Suppressor macrophage treated with lipopolysaccharide for 1 hour (primary cell): ENCODE measurements at regions not wholly inside any gene's neighbourhood (a gene's known extent, or its start where the extent isn't known, plus 50 kb on each side); places are given as distances from the start of the nearest gene placed in this dataset.
"Not testable (repeated sequence)": the region's sequence is repeated elsewhere in the genome, so short reads cannot be mapped to it uniquely, and the experiment has no call there.

Experiments used
- DNase-seq, 3 donors: peaks; one replicate each; pipeline ENCODE4 v3.0.0-alpha.2; 2020 to 2022

GRCh38 chr12:20000229-20000849, 368.0 kb upstream of the PDE3A start:
- DNase-seq: no peak

GRCh38 chr12:20003252-20003651, 365.1 kb upstream of the PDE3A start:
- DNase-seq: no peak

GRCh38 chr12:20004952-20005351, 363.4 kb upstream of the PDE3A start:
- DNase-seq: no peak

- no peak for DNase-seq
These were observed 361.2 kb upstream of the PDE3A start for GRCh38 chr12:20006871-20007730.

GRCh38 chr12:20009965-20010364, 358.4 kb upstream of the PDE3A start:
- DNase-seq: not testable (repeated sequence)

GRCh38 chr12:20011200-20011599, 357.1 kb upstream of the PDE3A start:
- DNase-seq: no peak

- no peak for DNase-seq
These were observed 350.5 kb upstream of the PDE3A start for GRCh38 chr12:20017802-20018201.

- no peak for DNase-seq
These were observed 349.9 kb upstream of the PDE3A start for GRCh38 chr12:20018406-20018805.

- peak in 2 of 3 donors; percentile 5 to 23 for DNase-seq
These were observed 344.1 kb upstream of the PDE3A start for GRCh38 chr12:20024194-20024593.

- peak; percentile 5 to 49 (median 47) for DNase-seq
These were observed 340.3 kb upstream of the PDE3A start for GRCh38 chr12:20028033-20028432.

GRCh38 chr12:20030826-20031225, 337.5 kb upstream of the PDE3A start:
- DNase-seq: no peak

GRCh38 chr12:20039562-20039961, 328.8 kb upstream of the PDE3A start:
- no peak for DNase-seq

- no peak for DNase-seq
These were observed 328.2 kb upstream of the PDE3A start for GRCh38 chr12:20040184-20040583.

GRCh38 chr12:20040831-20041230, 327.5 kb upstream of the PDE3A start:
- DNase-seq: no peak

GRCh38 chr12:20044351-20044750, 324.0 kb upstream of the PDE3A start:
- no peak for DNase-seq

GRCh38 chr12:20044846-20045245, 323.5 kb upstream of the PDE3A start:
- no peak for DNase-seq

- DNase-seq: no peak
These were observed 320.4 kb upstream of the PDE3A start for GRCh38 chr12:20047901-20048300.

GRCh38 chr12:20050221-20050620, 318.1 kb upstream of the PDE3A start:
- DNase-seq: no peak

GRCh38 chr12:20053782-20054181, 314.6 kb upstream of the PDE3A start:
- DNase-seq: no peak

GRCh38 chr12:20055856-20056255, 312.5 kb upstream of the PDE3A start:
- no peak for DNase-seq

GRCh38 chr12:20057398-20057797, 310.9 kb upstream of the PDE3A start:
- no peak for DNase-seq

GRCh38 chr12:20063116-20063515, 305.2 kb upstream of the PDE3A start:
- DNase-seq: no peak

- DNase-seq: no peak
These were observed 290.7 kb upstream of the PDE3A start for GRCh38 chr12:20077618-20078017.

- no peak for DNase-seq
These were observed 279.3 kb upstream of the PDE3A start for GRCh38 chr12:20089077-20089476.
